AG09319 (cell line): ENCODE measurements at regions not wholly inside any gene's neighbourhood (a gene's known extent, or its start where the extent isn't known, plus 50 kb on each side); places are given as distances from the start of the nearest gene placed in this dataset.
"Not testable (repeated sequence)": the region's sequence is repeated elsewhere in the genome, so short reads cannot be mapped to it uniquely, and the experiment has no call there.

ENCODE experiments used
- DNase-seq: peaks from one replicate; pipeline ENCODE4 v3.0.0-alpha.2; 2010; ENCODE audit warnings: low read depth; ENCODE audit errors: extremely low read depth

GRCh38 chr9:62833323-62834200 lies 1643.7 kb downstream of the SPATA31A7 start:
- not testable (repeated sequence) for DNase-seq

DNA sequence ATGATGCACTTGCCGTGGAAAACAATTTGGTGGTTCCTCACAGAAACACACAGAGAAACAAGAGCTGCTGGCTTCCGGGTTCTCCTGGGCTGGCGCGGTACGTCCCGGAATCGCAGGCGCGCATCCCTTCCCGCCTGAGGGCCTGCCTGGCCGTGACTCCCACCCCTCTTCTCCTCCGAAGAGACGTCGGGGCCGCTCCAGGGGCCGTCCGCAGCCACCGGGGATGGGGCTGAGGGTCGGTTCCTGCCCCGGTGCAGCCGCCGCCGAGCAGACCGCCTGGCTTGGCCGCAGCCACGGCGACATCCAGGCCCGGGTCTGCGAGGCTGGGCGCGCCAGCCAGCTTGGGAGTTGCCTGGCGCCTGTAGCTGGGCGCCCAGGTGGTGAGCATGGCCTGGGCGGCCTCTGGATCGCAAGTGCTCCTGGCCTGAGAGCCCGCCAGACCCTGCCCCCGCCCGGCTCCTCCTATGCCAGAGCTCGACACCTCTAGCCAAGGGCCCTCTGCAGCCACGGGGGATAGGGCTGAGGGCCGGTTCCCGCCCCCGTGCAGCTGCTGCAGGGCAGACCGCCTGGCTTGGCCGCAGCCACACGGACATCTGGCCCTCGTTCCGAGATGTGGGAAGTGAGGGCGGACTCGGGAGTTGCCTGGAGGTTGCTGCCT lies 1647.5 kb downstream of the SPATA31A7 start:
- not testable (repeated sequence) for DNase-seq

- peak; percentile 40 for DNase-seq
Measured at GRCh38 chr9:62838024-62838718, 1648.3 kb downstream of the SPATA31A7 start.

DNA sequence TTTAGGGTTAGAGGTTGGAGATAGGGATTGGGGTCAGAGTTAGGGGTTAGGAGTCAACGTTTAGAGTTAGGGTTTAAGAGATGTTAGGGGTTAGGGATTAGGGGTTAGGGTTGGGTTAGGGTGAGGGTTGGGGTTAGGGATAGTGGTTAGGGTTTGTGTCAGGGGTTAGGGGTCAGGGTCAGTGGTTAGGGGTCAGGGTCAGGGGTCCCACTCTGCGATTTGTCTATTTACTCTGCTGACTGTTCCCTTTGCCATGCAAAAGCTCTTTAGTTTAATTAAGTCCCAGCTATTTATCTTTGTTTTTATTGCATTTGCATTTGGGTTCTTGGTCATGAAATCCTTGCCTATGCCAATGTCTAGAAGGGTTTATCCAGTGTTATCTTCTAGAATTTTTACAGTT lies 1649.3 kb downstream of the SPATA31A7 start:
- DNase-seq = not testable (repeated sequence)

DNA sequence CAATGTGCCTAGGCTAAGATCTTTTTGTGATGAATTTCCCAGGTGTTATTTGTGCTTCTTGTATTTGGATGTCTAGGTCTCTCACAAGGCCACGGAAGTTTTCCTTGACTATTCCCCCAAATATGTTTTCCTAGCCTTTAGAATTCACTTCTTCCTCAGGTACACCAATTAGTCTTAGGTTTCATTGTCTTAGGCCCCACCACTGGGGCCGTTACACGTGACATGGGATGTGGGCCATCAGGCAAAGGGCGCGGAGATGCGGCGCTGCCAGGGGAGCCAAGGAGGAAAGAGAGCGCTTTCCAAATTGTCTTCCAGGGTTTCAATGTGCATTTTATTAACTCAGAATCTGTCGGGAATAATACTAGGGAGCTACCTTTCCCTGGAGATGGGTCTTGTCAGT lies 1653.3 kb downstream of the SPATA31A7 start:
- DNase-seq = not testable (repeated sequence)

- not testable (repeated sequence) for DNase-seq
Measured at GRCh38 chr9:62843706-62844290, 1654.0 kb downstream of the SPATA31A7 start.

- DNase-seq = not testable (repeated sequence)
Measured at GRCh38 chr9:62844681-62845185, 1654.9 kb downstream of the SPATA31A7 start.

GRCh38 chr9:62848258-62848657 lies 1658.4 kb downstream of the SPATA31A7 start:
- DNase-seq = not testable (repeated sequence)

- not testable (repeated sequence) for DNase-seq
Measured at GRCh38 chr9:62849991-62850390, 1660.2 kb downstream of the SPATA31A7 start.

DNA sequence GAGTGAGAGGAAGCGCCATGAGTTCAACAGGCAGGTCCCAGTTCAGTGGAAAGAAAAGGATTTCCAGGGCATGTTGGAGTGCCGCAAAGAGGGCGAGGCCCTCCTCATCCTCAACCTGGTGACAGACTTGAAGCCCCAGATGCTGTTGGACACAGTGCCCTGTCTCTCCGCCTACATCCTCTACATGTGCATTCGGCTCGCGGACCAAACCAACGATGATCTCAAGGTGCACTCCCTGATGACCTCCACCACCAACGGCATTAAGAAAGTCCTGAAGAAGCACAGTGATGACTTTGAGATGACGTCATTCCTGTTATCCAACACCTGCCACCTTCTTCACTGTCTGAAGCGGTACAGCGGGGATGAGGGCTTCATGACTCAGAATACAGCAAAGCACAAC lies 1667.4 kb downstream of the SPATA31A7 start:
- DNase-seq = not testable (repeated sequence)

DNA sequence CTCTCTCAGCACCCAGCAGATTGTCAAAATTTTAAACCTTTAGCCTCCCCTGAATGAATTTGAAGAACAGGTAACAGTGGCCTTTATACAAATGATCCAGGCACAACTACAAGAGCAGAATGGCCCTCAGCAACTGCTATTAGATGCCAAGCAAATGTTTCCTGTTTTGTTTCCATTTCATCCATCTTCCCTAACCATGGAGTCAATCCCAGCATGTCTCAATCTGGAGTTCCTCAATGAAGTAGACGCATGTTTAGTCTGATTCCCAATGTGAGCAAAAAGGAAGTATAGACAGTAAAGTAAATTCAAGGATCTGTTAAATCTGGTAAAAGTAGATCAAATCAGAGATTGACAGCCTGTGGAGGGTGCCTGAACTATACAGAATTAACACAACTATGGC lies 1668.4 kb downstream of the SPATA31A7 start:
- DNase-seq = not testable (repeated sequence)

GRCh38 chr9:62860939-62861860 lies 1671.4 kb downstream of the SPATA31A7 start:
- DNase-seq = not testable (repeated sequence)

GRCh38 chr9:62862180-62862579 lies 1672.3 kb downstream of the SPATA31A7 start:
- not testable (repeated sequence) for DNase-seq

DNA sequence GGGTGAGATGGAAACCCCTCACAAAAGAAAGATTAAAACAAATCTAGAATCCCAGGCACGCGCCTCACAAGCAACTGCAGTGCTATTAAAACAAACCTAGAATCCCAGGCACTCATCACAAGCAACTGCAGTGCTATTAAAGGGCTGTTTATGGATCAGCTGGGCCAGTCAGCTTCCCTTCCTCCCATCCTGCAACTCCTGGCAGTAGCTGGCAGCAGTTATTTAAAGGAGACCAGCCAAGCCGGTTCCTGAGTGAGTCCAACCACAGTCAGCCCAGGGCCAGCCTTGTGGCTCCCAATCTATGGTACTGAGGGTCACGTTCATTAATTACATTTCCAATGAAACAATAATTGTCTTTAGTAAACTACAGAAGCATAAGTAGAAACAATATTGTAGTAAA lies 1673.5 kb downstream of the SPATA31A7 start:
- not testable (repeated sequence) for DNase-seq

GRCh38 chr9:62863867-62864266 lies 1674.0 kb downstream of the SPATA31A7 start:
- DNase-seq = not testable (repeated sequence)

- not testable (repeated sequence) for DNase-seq
Measured at GRCh38 chr9:62864481-62865469, 1674.9 kb downstream of the SPATA31A7 start.

GRCh38 chr9:62869061-62869460 lies 1679.2 kb downstream of the SPATA31A7 start:
- DNase-seq = not testable (repeated sequence)

DNA sequence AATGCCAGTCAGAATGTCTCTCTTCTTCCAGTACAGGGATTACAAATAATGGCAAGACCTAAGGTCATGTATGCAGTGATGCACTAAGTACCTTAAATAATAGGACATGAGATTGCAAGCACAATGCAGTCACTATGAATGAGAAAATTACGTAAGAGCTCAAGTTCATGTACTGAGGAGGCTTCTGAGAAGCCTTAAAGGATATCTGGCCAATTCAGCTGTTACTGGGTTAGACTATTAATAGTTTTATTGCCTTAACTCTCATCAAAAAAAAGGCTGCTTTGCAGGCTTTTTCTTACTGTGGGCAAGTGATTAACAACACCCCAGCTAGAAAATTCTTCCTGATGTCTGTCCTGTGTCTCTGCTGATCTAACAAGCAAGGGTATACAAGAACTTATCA lies 1681.9 kb downstream of the SPATA31A7 start:
- DNase-seq = not testable (repeated sequence)

GRCh38 chr9:62874213-62874612 lies 1684.4 kb downstream of the SPATA31A7 start:
- not testable (repeated sequence) for DNase-seq
